ENCODE measurements at regions not wholly inside any gene's neighbourhood (a gene's known extent, or its start where the extent isn't known, plus 50 kb on each side); places are given as distances from the start of the nearest gene placed in this dataset.

GRCh38 chr9:110078604-110079003, 129.4 kb downstream of the C9orf152 start:
- H3K4me1 ChIP-seq (ENCODE audit: control insufficient read depth in 2 of 3, insufficient read depth in 2 of 3, low read depth in 1 of 3, low read length in 3 of 3), result peaks cover 0 to 11% (median 3%) of the 10 kb centered on the region in 3 donors
- FAIRE-seq (no peak), DNase-seq (peak in 2 of 5 donors; percentile 41 to 64)
- H3K27ac ChIP-seq (ENCODE audit: low read depth in 2 of 2, low read length in 2 of 2), result peak overlapping the region in 1 of 2 donors; percentile 16
- no peak for TF ChIP-seq CTCF (IDR thresholded peaks at IDR 0.05; ENCODE audit: borderline replicate concordance, extremely low read depth, insufficient read depth)
- H3K4me3 ChIP-seq (ENCODE audit: low read length in 3 of 3), result no peak overlapping the region
- intact Hi-C loops (cut with DNase I), result no loop called here
- H3K27me3 ChIP-seq (ENCODE audit: control insufficient read depth, insufficient read depth, low read length), result no peaks in the 10 kb centered on the region
- no peaks in the 10 kb centered on the region for H3K9me3 ChIP-seq (ENCODE audit: control insufficient read depth in 2 of 3, insufficient read depth in 1 of 3, low read length in 3 of 3)
- no peak overlapping the region for H3K9ac ChIP-seq (ENCODE audit: low read length in 3 of 3)
- H3K36me3 ChIP-seq (ENCODE audit: control insufficient read depth in 2 of 3, insufficient read depth in 3 of 3, low read length in 3 of 3), result no peaks in the 10 kb centered on the region

GRCh38 chr9:110081395-110081794, 126.6 kb downstream of the C9orf152 start:
- FAIRE-seq, result no peak
- Histone ChIP-seq H3K4me1 (ENCODE audit: control insufficient read depth in 2 of 3, insufficient read depth in 2 of 3, low read depth in 1 of 3, low read length in 3 of 3) (peaks cover 0 to 11% (median 3%) of the 10 kb centered on the region in 3 donors), H3K36me3 (ENCODE audit: control insufficient read depth in 2 of 3, insufficient read depth in 3 of 3, low read length in 3 of 3) (no peaks in the 10 kb centered on the region), H3K4me3 (ENCODE audit: low read length in 3 of 3) (no peak overlapping the region), H3K27ac (ENCODE audit: low read depth in 2 of 2, low read length in 2 of 2) (peak overlapping the region; percentile 22 to 33), H3K27me3 (ENCODE audit: control insufficient read depth, insufficient read depth, low read length) (no peaks in the 10 kb centered on the region), H3K9ac (ENCODE audit: low read length in 3 of 3) (no peak overlapping the region), H3K9me3 (ENCODE audit: control insufficient read depth in 2 of 3, insufficient read depth in 1 of 3, low read length in 3 of 3) (no peaks in the 10 kb centered on the region)
- peak in 1 of 5 donors; percentile 56 for DNase-seq
- no peak for TF ChIP-seq CTCF (IDR thresholded peaks at IDR 0.05; ENCODE audit: borderline replicate concordance, extremely low read depth, insufficient read depth)
- intact Hi-C loops (cut with DNase I), result no loop called here

DNA sequence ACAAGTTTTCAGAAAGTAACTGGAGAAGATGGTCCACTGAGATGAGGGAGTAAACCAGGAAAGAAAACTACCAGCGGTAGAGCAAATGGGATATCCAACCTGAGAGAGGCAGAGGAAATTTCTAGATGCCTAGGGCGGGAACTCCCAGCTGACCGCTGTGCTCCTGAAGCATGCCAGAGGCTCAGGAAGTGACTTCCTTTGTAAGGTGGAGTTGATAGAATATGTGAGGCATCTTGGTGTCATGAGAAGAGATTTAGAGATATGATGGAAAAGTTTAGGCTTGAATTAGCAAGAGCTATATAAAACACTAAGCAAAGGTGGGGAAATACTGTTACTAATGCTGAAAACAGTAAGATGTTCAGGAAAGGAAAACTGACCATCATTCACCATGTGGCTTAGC, 124.1 kb downstream of the C9orf152 start:
- Histone ChIP-seq H3K4me1 (ENCODE audit: control insufficient read depth in 2 of 3, insufficient read depth in 2 of 3, low read depth in 1 of 3, low read length in 3 of 3) (peaks cover 0 to 11% (median 3%) of the 10 kb centered on the region in 3 donors), H3K9ac (ENCODE audit: low read length in 3 of 3) (no peak overlapping the region), H3K9me3 (ENCODE audit: control insufficient read depth in 2 of 3, insufficient read depth in 1 of 3, low read length in 3 of 3) (no peaks in the 10 kb centered on the region), H3K27me3 (ENCODE audit: control insufficient read depth, insufficient read depth, low read length) (no peaks in the 10 kb centered on the region), H3K27ac (ENCODE audit: low read depth in 2 of 2, low read length in 2 of 2) (no peak overlapping the region), H3K4me3 (ENCODE audit: low read length in 3 of 3) (no peak overlapping the region), H3K36me3 (ENCODE audit: control insufficient read depth in 2 of 3, insufficient read depth in 3 of 3, low read length in 3 of 3) (no peaks in the 10 kb centered on the region)
- FAIRE-seq (no peak), DNase-seq (no peak)
- intact Hi-C loops (cut with DNase I), result no loop called here
- no peak for TF ChIP-seq CTCF (IDR thresholded peaks at IDR 0.05; ENCODE audit: borderline replicate concordance, extremely low read depth, insufficient read depth)

- intact Hi-C loops (cut with DNase I), result no loop called here
- DNase-seq, result no peak
- no peak for FAIRE-seq
Measured at GRCh38 chr9:110086537-110086936, 121.4 kb downstream of the C9orf152 start.

More at GRCh38 chr9:110086537-110086936, 121.4 kb downstream of the C9orf152 start:
- no peaks in the 10 kb centered on the region for H3K9me3 ChIP-seq (ENCODE audit: control insufficient read depth in 2 of 3, insufficient read depth in 1 of 3, low read length in 3 of 3)
- H3K9ac ChIP-seq (ENCODE audit: low read length in 3 of 3), result no peak overlapping the region
- H3K36me3 ChIP-seq (ENCODE audit: control insufficient read depth in 2 of 3, insufficient read depth in 3 of 3, low read length in 3 of 3), result no peaks in the 10 kb centered on the region
- H3K27me3 ChIP-seq (ENCODE audit: control insufficient read depth, insufficient read depth, low read length), result no peaks in the 10 kb centered on the region
- H3K4me3 ChIP-seq (ENCODE audit: low read length in 3 of 3), result no peak overlapping the region
- H3K27ac ChIP-seq (ENCODE audit: low read depth in 2 of 2, low read length in 2 of 2), result no peak overlapping the region
- TF ChIP-seq CTCF (IDR thresholded peaks at IDR 0.05; ENCODE audit: borderline replicate concordance, extremely low read depth, insufficient read depth), result no peak
- H3K4me1 ChIP-seq (ENCODE audit: control insufficient read depth in 2 of 3, insufficient read depth in 2 of 3, low read depth in 1 of 3, low read length in 3 of 3), result peaks cover 0 to 11% (median 8%) of the 10 kb centered on the region in 3 donors

Data from kidney (tissue), 13 donors.